K562 (cell line): ENCODE measurements at regions not wholly inside any gene's neighbourhood (a gene's known extent, or its start where the extent isn't known, plus 50 kb on each side); places are given as distances from the start of the nearest gene placed in this dataset.

Experiments used
- ATAC-seq: fragments of 200-7000 bp; cut with Tn5 transposase; 3 replicates; pipeline ENCODE4 v1.9.1; 2020; ENCODE audit warnings: moderate library complexity
- BruUV-seq: library from RNA; stranded (reverse); fragments of 400-500 nt; replicated peaks from 2 replicates; lab custom pipeline; 2021; lab: Mats Ljungman, UMichigan
- CTCF ChIA-PET: fragments of 300-600 bp; formaldehyde crosslinking; extraction: SDS; loops from one replicate; lab custom pipeline; 2021; ENCODE audit warnings: low intra/inter-chr PET ratio; lab: Yijun Ruan, JAX
- POLR2A ChIA-PET: fragments of 300-600, 350-650 bp; sonication (Branson Sonifier 250); formaldehyde crosslinking; extraction: SDS; loops from one replicate; lab custom pipeline; 2021; ENCODE audit warnings: antibody characterized with exemption, inconsistent platforms; lab: Yijun Ruan, JAX
- DNase-seq, 4 experiments: peaks; one replicate each; pipeline versions ENCODE4 v3.0.0 to v3.0.0-alpha.2; 2011 to 2018; ENCODE audit warnings: low spot score in 3 of 4, mixed read lengths in 3 of 4; ENCODE audit errors: extremely low read depth in 1 of 4
- FAIRE-seq: peaks from 2 replicates; lab custom pipeline; 2011; peaks lifted over from hg19 to GRCh38; lab: Jason Lieb, UNC
- H2AFZ ChIP-seq: 2 replicates; pipeline ENCODE4 v1.6.0; 2011; ENCODE audit warnings: low read depth, low read length, control low read depth, inconsistent platforms
- H3K27ac ChIP-seq: fragments of 200-600 bp; 3 replicates; pipeline ENCODE4 v1.8.0; 2011; ENCODE audit warnings: low read depth, mild to moderate bottlenecking, control low read depth, inconsistent platforms, low read length, moderate library complexity, mixed read lengths; ENCODE audit errors: extremely low read depth
- H3K27me3 ChIP-seq, 2 experiments: fragments of 300-600 bp in 1 of 2; 2 replicates in 1 of 2; 3 replicates in 1 of 2; pipeline versions ENCODE4 v1.6.0 to v1.8.0; 2011; ENCODE audit warnings: inconsistent platforms in 2 of 2, low read length in 2 of 2, mild to moderate bottlenecking in 1 of 2, mixed read lengths in 1 of 2, moderate library complexity in 1 of 2; ENCODE audit not compliant: control insufficient read depth in 2 of 2, insufficient read depth in 2 of 2
- H3K36me3 ChIP-seq: fragments of 300-600 bp; 3 replicates; pipeline ENCODE4 v1.8.0; 2011; ENCODE audit warnings: mild to moderate bottlenecking, low read length, inconsistent platforms; ENCODE audit not compliant: control insufficient read depth, insufficient read depth
- H3K4me1 ChIP-seq, 2 experiments: fragments of 200-600 bp in 1 of 2; replicated peaks in 1 of 2; 2 replicates in 1 of 2; 3 replicates in 1 of 2; pipeline versions ENCODE4 v1.5.1 to v1.8.0; 2011; ENCODE audit warnings: inconsistent platforms in 2 of 2, low read length in 2 of 2, mild to moderate bottlenecking in 1 of 2, mixed read lengths in 1 of 2, moderate library complexity in 1 of 2; ENCODE audit not compliant: control insufficient read depth in 2 of 2, insufficient read depth in 2 of 2
- H3K4me2 ChIP-seq: 2 replicates; pipeline ENCODE4 v1.6.1; 2011; ENCODE audit warnings: low read length, control low read depth, inconsistent platforms, mixed read lengths; ENCODE audit not compliant: insufficient read depth
- H3K4me3 ChIP-seq: fragments of 200-600 bp; sonication (generic), shearing (Covaris generic); 2 replicates; pipeline ENCODE4 v1.5.1; 2016; ENCODE audit warnings: control low read depth, inconsistent platforms
- H3K79me2 ChIP-seq: fragments of 200-600 bp; 3 replicates; pipeline ENCODE4 v1.8.0; 2011; ENCODE audit warnings: low read length, inconsistent platforms; ENCODE audit not compliant: control insufficient read depth, insufficient read depth
- H3K9ac ChIP-seq, 2 experiments: 2 replicates each; pipeline versions ENCODE4 v1.6.0 to v1.6.1; 2011; ENCODE audit warnings: low read depth in 2 of 2, low read length in 2 of 2, control low read depth in 1 of 2, inconsistent platforms in 1 of 2, mild to moderate bottlenecking in 1 of 2, mixed read lengths in 1 of 2; ENCODE audit not compliant: insufficient read depth in 1 of 2
- H3K9me1 ChIP-seq: one replicate; pipeline ENCODE4 v1.6.0; 2011; ENCODE audit warnings: inconsistent platforms, mild to moderate bottlenecking, low read length, moderate library complexity; ENCODE audit not compliant: control insufficient read depth, insufficient read depth
- H3K9me3 ChIP-seq: replicated peaks from 2 replicates; pipeline ENCODE4 v1.5.1; 2011; ENCODE audit warnings: low read depth, low read length, inconsistent platforms; ENCODE audit not compliant: control insufficient read depth, insufficient read depth
- H4K20me1 ChIP-seq: replicated peaks from 2 replicates; pipeline ENCODE4 v1.6.1; 2011; ENCODE audit warnings: low read length, inconsistent platforms, mixed read lengths; ENCODE audit not compliant: control insufficient read depth, insufficient read depth
- DIDO1 ChIP-seq: fragments of 450-650 bp; IDR thresholded peaks from 2 replicates; pipeline ENCODE4 v1.6.1; 2016; ENCODE audit warnings: low read depth, missing biosample characterization, missing genetic modification characterization
- HMG20A ChIP-seq: fragments of 450-650 bp; formaldehyde crosslinking; conservative IDR thresholded peaks from 2 replicates; pipeline ENCODE4 v1.4.0; 2020; ENCODE audit warnings: mild to moderate bottlenecking, mixed read lengths
- PHF21A ChIP-seq: fragments of 450-650 bp; IDR thresholded peaks from 2 replicates; pipeline ENCODE4 v1.6.1; 2017; ENCODE audit warnings: low read depth, borderline replicate concordance
- RBFOX2 ChIP-seq: fragments of 200-400 bp; formaldehyde crosslinking; IDR thresholded peaks from 2 replicates; pipeline ENCODE4 v1.6.1; 2017; ENCODE audit warnings: low read depth, mild to moderate bottlenecking, low read length, moderate library complexity
- STAG1 ChIP-seq: sonication (generic); formaldehyde crosslinking; IDR thresholded peaks from 2 replicates; pipeline ENCODE4 v1.5.0; 2020; ENCODE audit warnings: missing genetic modification reagents, borderline replicate concordance
- TBP ChIP-seq: optimal IDR thresholded peaks from 2 replicates; pipeline ENCODE3; 2011; ENCODE audit warnings: low read depth, low read length, improper control_type of control experiment
- TEAD4 ChIP-seq, 2 experiments: sonication (generic) in 1 of 2; formaldehyde crosslinking in 1 of 2; IDR thresholded peaks; 2 replicates each; pipeline versions ENCODE4 v1.6.1 to v1.8.0; 2012 to 2022; ENCODE audit warnings: borderline replicate concordance in 1 of 2, inconsistent platforms in 1 of 2, low read length in 1 of 2, mild to moderate bottlenecking in 1 of 2, missing genetic modification reagents in 1 of 2
- ZBED1 ChIP-seq: IDR thresholded peaks from 2 replicates; pipeline ENCODE4 v1.6.1; 2014
- ZNF717 ChIP-seq: fragments of 250-450 bp; sonication (Bioruptor Pico); IDR thresholded peaks from 2 replicates; pipeline ENCODE4 v1.5.0; 2021
- WGBS: fragments of 100-300 bp; shearing (Covaris generic); methylation state at CpG from one replicate; pipeline ENCODE4 v1.1.6; 2016; ENCODE audit warnings: low coverage, mixed read lengths; ENCODE audit not compliant: insufficient coverage; ENCODE audit errors: missing lambda C conversion rate; 5-methylcytosine and 5-hydroxymethylcytosine counted together
- in situ Hi-C: fragments of 300-500 bp; cut with MboI; formaldehyde crosslinking; loops from 4 replicates; pipeline ENCODE4 v1.15.0; 2018; ENCODE audit warnings: inconsistent platforms, mixed read lengths
- intact Hi-C: fragments of 100-400 bp; cut with micrococcal nuclease; formaldehyde crosslinking; loops from 2 replicates; pipeline ENCODE4 v1.14.2; 2022
- TF ChIP-seq, protein P1 (sequence below): sonication (generic); formaldehyde crosslinking; IDR thresholded peaks from 2 replicates; pipeline ENCODE4 v1.5.0; 2020; ENCODE audit warnings: missing genetic modification reagents

GRCh38 chr7:21113609-21114415 is 314.1 kb upstream of the SP4 start (continued):
- TF ChIP-seq DIDO1 (no peak), RBFOX2 (no peak)
- TF ChIP-seq, protein P1, sequence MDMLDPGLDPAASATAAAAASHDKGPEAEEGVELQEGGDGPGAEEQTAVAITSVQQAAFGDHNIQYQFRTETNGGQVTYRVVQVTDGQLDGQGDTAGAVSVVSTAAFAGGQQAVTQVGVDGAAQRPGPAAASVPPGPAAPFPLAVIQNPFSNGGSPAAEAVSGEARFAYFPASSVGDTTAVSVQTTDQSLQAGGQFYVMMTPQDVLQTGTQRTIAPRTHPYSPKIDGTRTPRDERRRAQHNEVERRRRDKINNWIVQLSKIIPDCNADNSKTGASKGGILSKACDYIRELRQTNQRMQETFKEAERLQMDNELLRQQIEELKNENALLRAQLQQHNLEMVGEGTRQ (CRISPR knock-in tag), result no peak

GRCh38 chr7:21123586-21123985 is 304.3 kb upstream of the SP4 start:
- ChIA-PET POLR2A (no interaction called here), CTCF (no interaction called here)
- Histone ChIP-seq H3K4me1 (no peaks in the 10 kb centered on the region), H3K4me3 (no peak overlapping the region), H3K9me3 (no peaks in the 10 kb centered on the region), H3K27ac (no peak overlapping the region), H3K9ac (no peak overlapping the region), H2AFZ (no peak overlapping the region), H3K27me3 (no peaks in the 10 kb centered on the region), H3K79me2 (no peaks in the 10 kb centered on the region), H3K4me2 (no peak overlapping the region), H4K20me1 (no peaks in the 10 kb centered on the region), H3K36me3 (no peaks in the 10 kb centered on the region), H3K9me1 (no peaks in the 10 kb centered on the region)
- DNase-seq (no peak), FAIRE-seq (no peak), ATAC-seq (no peak)
- in situ Hi-C loops, result no loop called here
- 0% methylated on average over 1 of the region's 1 CpG for WGBS
- BruUV-seq, result no TSS peak
- TF ChIP-seq HMG20A (CRISPR knock-in tag), result no peak
- TF ChIP-seq STAG1 (CRISPR knock-in tag), result no peak
- TF ChIP-seq PHF21A, result no peak
- TF ChIP-seq ZNF717 (CRISPR knock-in tag), result no peak
- no peak for TF ChIP-seq ZBED1
- no peak for TF ChIP-seq TBP
- TF ChIP-seq TEAD4 (IDR thresholded peaks at IDR 0.05; ENCODE audit: low read length), result no peak
- TF ChIP-seq TEAD4 (CRISPR knock-in tag; IDR thresholded peaks at IDR 0.05; ENCODE audit: borderline replicate concordance), result no peak
- intact Hi-C loops, result no loop called here
